Chondrocyte (in vitro differentiated cells): ENCODE measurements at regions not wholly inside any gene's neighbourhood (a gene's known extent, or its start where the extent isn't known, plus 50 kb on each side); places are given as distances from the start of the nearest gene placed in this dataset.

Experiments
- DNase-seq: peaks from one replicate; pipeline ENCODE4 v3.0.0; 2021; ENCODE audit warnings: mixed read lengths, low spot score
- H3K27ac Mint-ChIP-seq: one replicate; pipeline ENCODE4 v1.8.0; 2021; ENCODE audit warnings: mild to moderate bottlenecking, moderate library complexity, mixed read lengths; ENCODE audit not compliant: unreplicated experiment
- H3K27me3 Mint-ChIP-seq: 2 replicates; pipeline ENCODE4 v1.8.0; 2021; ENCODE audit warnings: low read depth, mixed read lengths
- H3K36me3 Mint-ChIP-seq: 2 replicates; pipeline ENCODE4 v1.8.0; 2021; ENCODE audit warnings: low read depth, mixed read lengths
- H3K4me1 Mint-ChIP-seq: 2 replicates; pipeline ENCODE4 v1.8.0; 2021; ENCODE audit warnings: low read depth, mild to moderate bottlenecking, mixed read lengths
- H3K4me3 Mint-ChIP-seq: one replicate; pipeline ENCODE4 v1.8.0; 2021; ENCODE audit warnings: mild to moderate bottlenecking, moderate library complexity, mixed read lengths; ENCODE audit not compliant: unreplicated experiment
- H3K9me3 Mint-ChIP-seq: 2 replicates; pipeline ENCODE4 v1.8.0; 2021; ENCODE audit warnings: low read depth, mixed read lengths
- TF ChIP-seq, protein P1 (sequence below): fragments of 200-600 bp; sonication (generic); IDR thresholded peaks from 2 replicates; pipeline ENCODE4 v1.5.0; 2021; ENCODE audit warnings: antibody characterized with exemption, mild to moderate bottlenecking, moderate library complexity

DNA sequence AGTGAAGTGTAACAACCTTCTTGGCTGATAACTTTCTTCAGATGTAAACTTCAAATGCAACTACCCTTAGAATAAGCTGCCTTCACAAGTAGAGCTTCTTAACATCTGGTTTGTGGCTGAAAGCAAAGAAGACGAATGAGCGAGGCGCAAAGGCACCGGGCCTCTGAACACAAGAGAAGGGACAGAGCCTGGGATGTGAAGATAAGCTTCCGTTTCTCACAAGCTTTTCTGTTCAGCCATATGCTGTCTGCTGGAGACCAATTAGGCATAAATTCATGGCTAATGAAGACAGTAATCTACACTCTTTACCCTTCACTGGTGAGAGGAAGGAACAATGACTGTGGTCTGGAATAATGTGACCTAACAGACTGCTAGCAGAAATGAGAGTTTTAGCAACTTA lies 195.2 kb downstream of the ATXN7L3B start:
- H3K27ac Mint-ChIP-seq: no peak overlapping the region
- no peak for DNase-seq
- peaks cover 18% of the 10 kb centered on the region for H3K27me3 Mint-ChIP-seq
- TF ChIP-seq, protein P1, sequence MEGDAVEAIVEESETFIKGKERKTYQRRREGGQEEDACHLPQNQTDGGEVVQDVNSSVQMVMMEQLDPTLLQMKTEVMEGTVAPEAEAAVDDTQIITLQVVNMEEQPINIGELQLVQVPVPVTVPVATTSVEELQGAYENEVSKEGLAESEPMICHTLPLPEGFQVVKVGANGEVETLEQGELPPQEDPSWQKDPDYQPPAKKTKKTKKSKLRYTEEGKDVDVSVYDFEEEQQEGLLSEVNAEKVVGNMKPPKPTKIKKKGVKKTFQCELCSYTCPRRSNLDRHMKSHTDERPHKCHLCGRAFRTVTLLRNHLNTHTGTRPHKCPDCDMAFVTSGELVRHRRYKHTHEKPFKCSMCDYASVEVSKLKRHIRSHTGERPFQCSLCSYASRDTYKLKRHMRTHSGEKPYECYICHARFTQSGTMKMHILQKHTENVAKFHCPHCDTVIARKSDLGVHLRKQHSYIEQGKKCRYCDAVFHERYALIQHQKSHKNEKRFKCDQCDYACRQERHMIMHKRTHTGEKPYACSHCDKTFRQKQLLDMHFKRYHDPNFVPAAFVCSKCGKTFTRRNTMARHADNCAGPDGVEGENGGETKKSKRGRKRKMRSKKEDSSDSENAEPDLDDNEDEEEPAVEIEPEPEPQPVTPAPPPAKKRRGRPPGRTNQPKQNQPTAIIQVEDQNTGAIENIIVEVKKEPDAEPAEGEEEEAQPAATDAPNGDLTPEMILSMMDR: no peak
- H3K36me3 Mint-ChIP-seq: no peaks in the 10 kb centered on the region
- H3K4me1 Mint-ChIP-seq: peaks cover 3% of the 10 kb centered on the region
- no peak overlapping the region for H3K4me3 Mint-ChIP-seq
- H3K9me3 Mint-ChIP-seq: no peaks in the 10 kb centered on the region

- Mint-ChIP-seq H3K27me3 (peaks cover 9% of the 10 kb centered on the region), H3K27ac (no peak overlapping the region), H3K4me1 (no peaks in the 10 kb centered on the region), H3K9me3 (no peaks in the 10 kb centered on the region), H3K4me3 (no peak overlapping the region), H3K36me3 (no peaks in the 10 kb centered on the region)
- TF ChIP-seq, protein P1: no peak
- no peak for DNase-seq
Observed at GRCh38 chr12:74741112-74741511, 203.5 kb downstream of the ATXN7L3B start.

DNA sequence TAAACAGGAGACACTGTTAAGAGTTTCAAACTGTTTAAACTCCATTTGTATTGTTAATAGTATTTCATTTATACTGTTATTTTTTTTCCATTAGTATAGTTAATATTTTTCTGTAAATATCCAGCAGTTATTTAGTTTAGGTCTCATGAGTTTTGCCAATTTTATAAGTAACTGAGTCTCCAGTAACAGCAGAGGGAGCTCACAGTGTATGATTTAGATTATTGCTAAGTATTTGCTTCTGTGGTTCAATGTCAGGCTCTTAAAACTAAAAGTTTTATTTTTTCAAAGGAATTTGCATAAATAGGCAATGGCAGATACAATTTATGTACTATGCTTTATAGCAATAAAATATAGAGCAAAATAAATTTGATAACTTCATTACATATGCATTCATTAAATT lies 209.7 kb downstream of the ATXN7L3B start:
- no peak for DNase-seq
- H3K27me3 Mint-ChIP-seq: peaks cover 10% of the 10 kb centered on the region

GRCh38 chr12:74751441-74751840 lies 213.8 kb downstream of the ATXN7L3B start:
- DNase-seq: no peak
- TF ChIP-seq, protein P1: no peak
- H3K9me3 Mint-ChIP-seq: no peaks in the 10 kb centered on the region
- no peaks in the 10 kb centered on the region for H3K36me3 Mint-ChIP-seq
- H3K27ac Mint-ChIP-seq: no peak overlapping the region
- no peaks in the 10 kb centered on the region for H3K4me1 Mint-ChIP-seq
- H3K4me3 Mint-ChIP-seq: no peak overlapping the region
- peaks cover under 1% of the 10 kb centered on the region for H3K27me3 Mint-ChIP-seq

More for the DNA sequence above, 209.7 kb downstream of the ATXN7L3B start:
- Mint-ChIP-seq H3K4me1 (no peaks in the 10 kb centered on the region), H3K36me3 (no peaks in the 10 kb centered on the region), H3K9me3 (no peaks in the 10 kb centered on the region), H3K27ac (no peak overlapping the region), H3K4me3 (no peak overlapping the region)
- TF ChIP-seq, protein P1: peak; percentile 85

GRCh38 chr12:74752215-74752614 lies 214.6 kb downstream of the ATXN7L3B start:
- TF ChIP-seq, protein P1: no peak
- Mint-ChIP-seq H3K27me3 (no peaks in the 10 kb centered on the region), H3K4me3 (no peak overlapping the region), H3K4me1 (no peaks in the 10 kb centered on the region), H3K9me3 (peaks cover 2% of the 10 kb centered on the region), H3K27ac (no peak overlapping the region), H3K36me3 (no peaks in the 10 kb centered on the region)
- no peak for DNase-seq
